Fibroblast of mammary gland (primary cell): ENCODE measurements at regions not wholly inside any gene's neighbourhood (a gene's known extent, or its start where the extent isn't known, plus 50 kb on each side); places are given as distances from the start of the nearest gene placed in this dataset.

ENCODE experiments used
- DNase-seq: peaks from one replicate; pipeline ENCODE4 v3.0.0-alpha.2; 2010; ENCODE audit warnings: low read depth
- H3K4me3 ChIP-seq: 2 replicates; pipeline ENCODE4 v1.5.1; 2011; ENCODE audit warnings: low read depth, mild to moderate bottlenecking, low read length, moderate library complexity; ENCODE audit not compliant: control insufficient read depth
- TF ChIP-seq, protein P1 (sequence below): conservative IDR thresholded peaks from 2 replicates; pipeline ENCODE4 v1.5.1; 2011; ENCODE audit warnings: low read depth, low read length, inconsistent platforms; ENCODE audit not compliant: control insufficient read depth, insufficient read depth

DNA sequence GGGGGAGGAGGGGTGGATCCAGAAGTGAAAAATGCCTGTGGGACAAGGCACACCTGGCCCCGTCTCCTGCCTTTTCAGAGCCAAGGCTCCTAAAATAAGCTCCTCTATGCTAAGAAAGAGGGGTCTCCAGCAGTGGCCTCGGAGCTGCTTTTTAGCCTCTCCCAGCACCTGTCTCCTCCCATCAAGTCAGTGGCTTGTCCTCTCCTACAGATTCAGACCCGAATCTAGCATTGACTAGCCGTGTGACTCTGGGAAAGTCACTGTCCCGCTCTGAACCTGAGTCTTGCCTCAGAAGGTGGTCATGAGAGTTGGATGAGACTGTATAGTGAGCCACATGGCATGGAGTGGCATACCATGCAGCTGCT is 90.8 kb upstream of the THY1 start:
- H3K4me3 ChIP-seq: no peak overlapping the region
- no peak for DNase-seq
- TF ChIP-seq, protein P1, sequence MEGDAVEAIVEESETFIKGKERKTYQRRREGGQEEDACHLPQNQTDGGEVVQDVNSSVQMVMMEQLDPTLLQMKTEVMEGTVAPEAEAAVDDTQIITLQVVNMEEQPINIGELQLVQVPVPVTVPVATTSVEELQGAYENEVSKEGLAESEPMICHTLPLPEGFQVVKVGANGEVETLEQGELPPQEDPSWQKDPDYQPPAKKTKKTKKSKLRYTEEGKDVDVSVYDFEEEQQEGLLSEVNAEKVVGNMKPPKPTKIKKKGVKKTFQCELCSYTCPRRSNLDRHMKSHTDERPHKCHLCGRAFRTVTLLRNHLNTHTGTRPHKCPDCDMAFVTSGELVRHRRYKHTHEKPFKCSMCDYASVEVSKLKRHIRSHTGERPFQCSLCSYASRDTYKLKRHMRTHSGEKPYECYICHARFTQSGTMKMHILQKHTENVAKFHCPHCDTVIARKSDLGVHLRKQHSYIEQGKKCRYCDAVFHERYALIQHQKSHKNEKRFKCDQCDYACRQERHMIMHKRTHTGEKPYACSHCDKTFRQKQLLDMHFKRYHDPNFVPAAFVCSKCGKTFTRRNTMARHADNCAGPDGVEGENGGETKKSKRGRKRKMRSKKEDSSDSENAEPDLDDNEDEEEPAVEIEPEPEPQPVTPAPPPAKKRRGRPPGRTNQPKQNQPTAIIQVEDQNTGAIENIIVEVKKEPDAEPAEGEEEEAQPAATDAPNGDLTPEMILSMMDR: no peak

DNA sequence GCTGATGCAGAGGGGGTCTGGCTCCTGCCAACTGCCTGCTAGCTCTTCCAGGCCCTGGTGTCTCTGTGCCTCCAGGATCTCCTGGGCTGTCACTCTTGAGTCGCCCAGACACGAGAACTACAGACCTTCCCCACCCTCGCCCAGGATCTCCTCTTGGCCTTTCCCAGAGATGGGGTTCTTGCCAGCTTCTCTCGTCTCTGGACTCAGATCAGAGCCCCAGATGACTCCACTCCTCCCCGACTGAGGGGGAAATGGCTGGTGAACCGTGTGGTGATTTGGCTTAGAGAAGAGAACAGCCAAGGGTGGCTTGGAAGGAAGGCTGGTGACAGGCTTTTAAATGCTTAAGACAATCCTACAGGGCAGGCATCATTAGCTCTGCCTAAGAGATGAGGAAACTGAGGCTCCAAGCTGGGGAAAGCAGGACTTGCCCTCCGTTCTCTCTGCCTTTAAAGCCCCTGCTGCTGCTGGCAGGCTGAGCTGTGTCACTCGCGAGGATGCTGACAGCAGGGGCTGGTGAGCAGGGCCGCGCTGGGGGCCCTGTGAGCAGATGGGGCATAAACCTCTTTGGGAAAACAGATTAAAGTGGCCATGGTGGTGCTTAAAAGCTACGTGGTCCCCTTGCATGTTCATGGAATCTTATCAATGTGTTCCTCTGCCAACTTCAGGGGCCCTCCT is 90.3 kb upstream of the THY1 start:
- no peak for DNase-seq
- no peak overlapping the region for H3K4me3 ChIP-seq
- TF ChIP-seq, protein P1: no peak

DNA sequence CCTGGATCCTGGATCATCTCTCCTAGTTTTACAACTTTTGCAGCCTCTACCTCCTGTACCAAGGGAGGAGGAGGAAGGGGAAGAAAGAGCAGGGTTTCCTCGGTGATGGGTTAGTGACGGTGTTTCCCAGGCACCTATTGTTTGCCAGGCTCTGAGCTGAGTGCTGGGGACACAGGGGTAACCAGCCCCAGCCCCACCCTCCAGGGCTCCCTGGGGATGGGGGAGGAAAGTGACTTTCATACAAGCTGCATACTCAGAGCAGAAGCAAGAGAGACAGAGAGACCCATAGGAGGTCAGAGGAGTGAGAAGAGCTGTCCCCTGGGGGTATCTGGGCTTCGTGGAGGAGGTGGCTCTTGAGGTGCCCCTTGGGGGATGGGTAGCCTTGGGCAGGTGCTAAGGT is 89.4 kb upstream of the THY1 start:
- TF ChIP-seq, protein P1: no peak
- H3K4me3 ChIP-seq: no peak overlapping the region
- no peak for DNase-seq

DNA sequence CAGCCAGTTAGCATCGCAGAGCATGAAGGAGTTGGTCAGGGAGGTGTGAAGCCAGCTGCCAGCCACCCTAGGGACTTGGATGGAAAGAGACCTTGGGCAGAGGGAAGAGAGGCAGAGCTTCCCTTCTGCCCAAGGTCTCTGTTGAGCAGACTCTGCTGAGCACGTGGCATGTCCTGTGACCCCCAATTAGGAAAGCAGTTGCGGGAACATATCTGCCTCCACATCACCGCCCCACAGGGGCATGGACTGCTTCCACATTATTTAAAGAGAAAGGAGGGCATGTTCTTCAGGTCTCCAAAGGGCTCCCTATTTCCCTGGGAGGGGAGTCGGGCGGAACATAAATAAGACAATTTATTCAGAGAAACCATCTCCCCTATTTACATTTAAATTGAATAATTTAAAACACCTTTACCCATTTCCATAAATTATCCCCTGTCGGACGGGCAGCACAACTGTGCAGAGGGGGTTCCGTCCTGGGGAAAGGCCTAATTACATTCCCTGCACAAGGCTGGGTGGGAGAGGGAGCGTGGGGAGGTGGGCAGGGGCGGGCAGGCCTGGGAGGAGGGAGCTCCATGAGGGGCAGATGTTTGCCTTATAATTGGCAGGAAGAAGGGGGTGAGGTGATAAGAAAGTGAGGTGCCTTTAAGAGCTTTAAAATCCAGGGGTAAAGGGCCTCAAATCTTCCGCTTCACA is 88.8 kb upstream of the THY1 start:
- TF ChIP-seq, protein P1: no peak

DNA sequence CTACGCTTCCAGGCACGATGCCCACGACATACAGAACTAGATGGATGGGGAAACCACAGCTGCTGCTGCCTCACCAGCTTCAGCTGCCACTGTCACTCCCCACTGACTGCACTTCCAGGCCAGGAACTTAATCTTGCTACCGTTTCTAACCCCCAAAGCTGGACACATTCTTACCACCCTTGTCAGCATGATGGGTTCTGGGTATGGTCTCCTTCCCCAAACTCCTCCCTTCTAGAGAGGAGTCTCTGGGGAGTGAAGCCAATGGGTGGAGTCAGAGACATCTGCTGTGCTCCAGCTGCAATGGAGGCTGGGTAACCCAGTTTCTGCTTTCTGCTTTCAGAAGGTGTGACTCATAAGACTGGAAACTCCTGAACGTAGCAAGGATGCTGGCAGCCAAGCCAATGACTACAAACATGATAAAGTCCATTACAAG is 87.0 kb upstream of the THY1 start:
- H3K4me3 ChIP-seq: no peak overlapping the region
- TF ChIP-seq, protein P1: no peak
- DNase-seq: peak; percentile 97

More for the DNA sequence above, 88.8 kb upstream of the THY1 start:
- DNase-seq: no peak
- no peak overlapping the region for H3K4me3 ChIP-seq

DNA sequence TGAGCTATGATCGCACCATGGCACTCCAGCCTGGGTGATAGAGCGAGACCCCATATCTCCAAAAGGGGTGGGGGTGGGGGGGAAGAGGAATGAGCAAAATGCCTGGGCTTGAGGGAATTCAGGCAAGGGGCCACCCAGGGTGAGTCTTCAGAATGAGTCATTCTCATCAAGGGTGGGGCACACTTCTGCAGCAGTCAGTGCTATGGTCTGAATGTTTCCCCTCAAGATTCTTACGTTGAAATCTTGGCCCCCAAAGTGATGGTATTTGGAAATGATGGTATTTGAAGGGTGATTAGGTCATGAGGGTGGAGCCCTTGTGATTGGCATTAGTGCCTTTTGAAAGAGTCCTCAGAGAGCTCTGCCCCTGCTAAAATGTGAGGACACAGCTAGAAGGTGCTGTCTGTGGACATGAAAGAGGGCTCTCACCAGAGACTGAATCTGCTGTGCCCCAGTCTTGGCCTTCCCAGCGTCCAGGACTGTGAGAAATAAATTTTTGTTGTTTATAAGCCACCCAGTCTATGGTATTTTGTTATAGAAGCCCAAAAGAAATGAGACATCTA is 86.4 kb upstream of the THY1 start:
- no peak overlapping the region for H3K4me3 ChIP-seq
- peak; percentile 82 for DNase-seq
- TF ChIP-seq, protein P1: no peak
